ENCODE measurements at regions not wholly inside any gene's neighbourhood (a gene's known extent, or its start where the extent isn't known, plus 50 kb on each side); places are given as distances from the start of the nearest gene placed in this dataset.

- TF ChIP-seq CTCF (IDR thresholded peaks at IDR 0.05) = no peak
- TF ChIP-seq EZH2 (IDR thresholded peaks at IDR 0.05; ENCODE audit: borderline replicate concordance, insufficient read depth, low read depth, low read length, poor library complexity, severe bottlenecking) = no peak
Measured at GRCh38 chr3:177571944-177572315, 374.6 kb upstream of the TBL1XR1 start.
